Mesodermal cell (in vitro differentiated cells): ENCODE measurements at regions not wholly inside any gene's neighbourhood (a gene's known extent, or its start where the extent isn't known, plus 50 kb on each side); places are given as distances from the start of the nearest gene placed in this dataset.
"Not testable (repeated sequence)": the region's sequence is repeated elsewhere in the genome, so short reads cannot be mapped to it uniquely, and the experiment has no call there.

Source experiments
- H3K27ac ChIP-seq: 2 replicates; pipeline ENCODE4 v1.7.0; 2013; ENCODE audit warnings: mild to moderate bottlenecking, low read depth, low read length, moderate library complexity; ENCODE audit not compliant: severe bottlenecking
- H3K36me3 ChIP-seq: 2 replicates; pipeline ENCODE4 v1.7.1; 2013; ENCODE audit warnings: mild to moderate bottlenecking, low read length, moderate library complexity; ENCODE audit not compliant: control insufficient read depth, insufficient read depth
- H3K4me1 ChIP-seq: one replicate; pipeline ENCODE4 v1.7.1; 2013; ENCODE audit warnings: mild to moderate bottlenecking, low read length; ENCODE audit not compliant: insufficient read depth, control insufficient read depth, poor library complexity, severe bottlenecking
- H3K4me3 ChIP-seq: 2 replicates; pipeline ENCODE4 v1.7.0; 2013; ENCODE audit warnings: low read length, control low read depth, mild to moderate bottlenecking; ENCODE audit not compliant: insufficient read depth, poor library complexity, severe bottlenecking; ENCODE audit errors: extremely low read depth
- H3K9me3 ChIP-seq: 2 replicates; pipeline ENCODE4 v1.7.1; 2013; ENCODE audit warnings: mild to moderate bottlenecking, low read length, moderate library complexity; ENCODE audit not compliant: control insufficient read depth
- WGBS, 2 experiments: methylation state at CpG; one replicate each; pipeline ENCODE4 v1.1.5; 2013; ENCODE audit warnings: missing lambda C conversion rate in 2 of 2; ENCODE audit not compliant: insufficient coverage in 2 of 2; 5-methylcytosine and 5-hydroxymethylcytosine counted together

- Histone ChIP-seq H3K27ac (no peak overlapping the region), H3K9me3 (no peaks in the 10 kb centered on the region), H3K4me1 (no peaks in the 10 kb centered on the region), H3K4me3 (no peak overlapping the region), H3K36me3 (no peaks in the 10 kb centered on the region)
- WGBS, 2 experiments: 61 to 70% methylated on average over 3 to 4 of the region's 6 CpGs
These were observed 50.9 kb upstream of the PDE1A start for GRCh38 chr2:182477774-182478173.

- no peak overlapping the region for H3K27ac ChIP-seq
- no peaks in the 10 kb centered on the region for H3K36me3 ChIP-seq
- H3K4me3 ChIP-seq: no peak overlapping the region
- H3K9me3 ChIP-seq: no peaks in the 10 kb centered on the region
- H3K4me1 ChIP-seq: no peaks in the 10 kb centered on the region
- WGBS, 2 experiments: 89 to 91% methylated on average over 1 of the region's 2 CpGs
These were observed 54.8 kb upstream of the PDE1A start for GRCh38 chr2:182481676-182482075.

- H3K36me3 ChIP-seq: no peaks in the 10 kb centered on the region
- no peaks in the 10 kb centered on the region for H3K9me3 ChIP-seq
- H3K27ac ChIP-seq: no peak overlapping the region
- no peaks in the 10 kb centered on the region for H3K4me1 ChIP-seq
- H3K4me3 ChIP-seq: no peak overlapping the region
- 63 to 78% methylated on average over 1 to 2 of the region's 2 CpGs for WGBS, 2 experiments
These were observed 55.7 kb upstream of the PDE1A start for GRCh38 chr2:182482511-182482910.

- Histone ChIP-seq H3K4me1 (no peaks in the 10 kb centered on the region), H3K27ac (peak overlapping the region; percentile 3), H3K36me3 (no peaks in the 10 kb centered on the region), H3K9me3 (no peaks in the 10 kb centered on the region), H3K4me3 (no peak overlapping the region)
- 67 to 81% methylated on average over 2 of the region's 2 CpGs for WGBS, 2 experiments
These were observed 69.8 kb upstream of the PDE1A start for GRCh38 chr2:182496596-182496995.

GRCh38 chr2:182499706-182500470 lies 73.1 kb upstream of the PDE1A start:
- WGBS, 2 experiments: 43% methylated on average over 1 of the region's 3 CpGs; no CpG with 5 or more reads in 1 of the 2 experiments
- no peak overlapping the region for H3K4me3 ChIP-seq
- no peak overlapping the region for H3K27ac ChIP-seq
- H3K36me3 ChIP-seq: no peaks in the 10 kb centered on the region
- peaks cover 11% of the 10 kb centered on the region for H3K4me1 ChIP-seq
- no peaks in the 10 kb centered on the region for H3K9me3 ChIP-seq

GRCh38 chr2:182503886-182504285 lies 77.0 kb upstream of the PDE1A start:
- H3K27ac ChIP-seq: no peak overlapping the region
- peaks cover 21% of the 10 kb centered on the region for H3K4me1 ChIP-seq
- no peak overlapping the region for H3K4me3 ChIP-seq
- no peaks in the 10 kb centered on the region for H3K36me3 ChIP-seq
- H3K9me3 ChIP-seq: no peaks in the 10 kb centered on the region
- WGBS, 2 experiments: 80 to 100% methylated on average over 1 of the region's 2 CpGs

GRCh38 chr2:182504903-182505302 lies 78.1 kb upstream of the PDE1A start:
- WGBS, 2 experiments: 100% methylated on average over 1 of the region's 2 CpGs; no CpG with 5 or more reads in 1 of the 2 experiments
- H3K9me3 ChIP-seq: no peaks in the 10 kb centered on the region
- no peak overlapping the region for H3K4me3 ChIP-seq
- H3K27ac ChIP-seq: peak overlapping the region; percentile 80
- peaks cover 21% of the 10 kb centered on the region for H3K4me1 ChIP-seq
- no peaks in the 10 kb centered on the region for H3K36me3 ChIP-seq

GRCh38 chr2:182506606-182507005 lies 79.8 kb upstream of the PDE1A start:
- H3K4me3 ChIP-seq: no peak overlapping the region
- peaks cover 21% of the 10 kb centered on the region for H3K4me1 ChIP-seq
- no peaks in the 10 kb centered on the region for H3K36me3 ChIP-seq
- no peaks in the 10 kb centered on the region for H3K9me3 ChIP-seq
- peak overlapping the region; percentile 59 for H3K27ac ChIP-seq

GRCh38 chr2:182508583-182508982 lies 81.7 kb upstream of the PDE1A start:
- WGBS, 2 experiments: no CpG with 5 or more reads among the region's 4 CpGs
- H3K36me3 ChIP-seq, H3K27ac ChIP-seq, H3K9me3 ChIP-seq, H3K4me3 ChIP-seq: not testable (repeated sequence)
- H3K4me1 ChIP-seq: peaks cover 15% of the 10 kb centered on the region

- WGBS, 2 experiments: 100% methylated on average over 2 to 3 of the region's 3 CpGs
- peaks cover 9% of the 10 kb centered on the region for H3K4me1 ChIP-seq
- H3K9me3 ChIP-seq: no peaks in the 10 kb centered on the region
- no peak overlapping the region for H3K27ac ChIP-seq
- H3K36me3 ChIP-seq: no peaks in the 10 kb centered on the region
- H3K4me3 ChIP-seq: no peak overlapping the region
These were observed 82.4 kb upstream of the PDE1A start for GRCh38 chr2:182509216-182509615.
